Activated CD8-positive, alpha-beta memory T cell treated with anti-CD3 and anti-CD28 coated beads, Interleukin-2, amount 50 U/mL, for 24 hours (primary cell): ENCODE measurements at regions not wholly inside any gene's neighbourhood (a gene's known extent, or its start where the extent isn't known, plus 50 kb on each side); places are given as distances from the start of the nearest gene placed in this dataset.

Experiments used
- DNase-seq: peaks from one replicate; pipeline ENCODE4 v3.0.0-alpha.2; 2020; ENCODE audit errors: extremely low read depth

GRCh38 chr13:104099750-104100149 lies 1033.5 kb upstream of the SLC10A2 start:
- no peak for DNase-seq

GRCh38 chr13:104098421-104098820 lies 1032.2 kb upstream of the SLC10A2 start:
- DNase-seq, result no peak

- DNase-seq, result no peak
These were observed 1020.5 kb upstream of the SLC10A2 start for GRCh38 chr13:104086759-104087158.

- DNase-seq, result no peak
These were observed 1020.0 kb upstream of the SLC10A2 start for GRCh38 chr13:104086210-104086609.

- DNase-seq, result no peak
These were observed 1019.4 kb upstream of the SLC10A2 start for GRCh38 chr13:104085611-104086010.

- DNase-seq, result no peak
These were observed 1008.1 kb upstream of the SLC10A2 start for GRCh38 chr13:104074326-104074725.

GRCh38 chr13:104071806-104072205 lies 1005.6 kb upstream of the SLC10A2 start:
- no peak for DNase-seq

- no peak for DNase-seq
These were observed 999.1 kb upstream of the SLC10A2 start for GRCh38 chr13:104065328-104065727.

GRCh38 chr13:104057861-104058260 lies 991.6 kb upstream of the SLC10A2 start:
- no peak for DNase-seq

GRCh38 chr13:104045907-104046306 lies 979.7 kb upstream of the SLC10A2 start:
- DNase-seq, result no peak

GRCh38 chr13:104043184-104043583 lies 977.0 kb upstream of the SLC10A2 start:
- no peak for DNase-seq

GRCh38 chr13:104034891-104035290 lies 968.7 kb upstream of the SLC10A2 start:
- DNase-seq, result no peak

- DNase-seq, result no peak
These were observed 959.1 kb upstream of the SLC10A2 start for GRCh38 chr13:104025303-104025702.

GRCh38 chr13:104024416-104025170 lies 958.4 kb upstream of the SLC10A2 start:
- DNase-seq, result no peak

GRCh38 chr13:104021806-104022397 lies 955.7 kb upstream of the SLC10A2 start:
- DNase-seq, result no peak

GRCh38 chr13:104017317-104017716 lies 951.1 kb upstream of the SLC10A2 start:
- no peak for DNase-seq

- no peak for DNase-seq
These were observed 949.6 kb upstream of the SLC10A2 start for GRCh38 chr13:104015646-104016396.

- DNase-seq, result no peak
These were observed 948.8 kb upstream of the SLC10A2 start for GRCh38 chr13:104014803-104015645.

- DNase-seq, result no peak
These were observed 945.5 kb upstream of the SLC10A2 start for GRCh38 chr13:104011505-104012241.

GRCh38 chr13:104008541-104009435 lies 942.6 kb upstream of the SLC10A2 start:
- DNase-seq, result no peak
